ENCODE measurements at regions not wholly inside any gene's neighbourhood (a gene's known extent, or its start where the extent isn't known, plus 50 kb on each side); places are given as distances from the start of the nearest gene placed in this dataset.

DNA sequence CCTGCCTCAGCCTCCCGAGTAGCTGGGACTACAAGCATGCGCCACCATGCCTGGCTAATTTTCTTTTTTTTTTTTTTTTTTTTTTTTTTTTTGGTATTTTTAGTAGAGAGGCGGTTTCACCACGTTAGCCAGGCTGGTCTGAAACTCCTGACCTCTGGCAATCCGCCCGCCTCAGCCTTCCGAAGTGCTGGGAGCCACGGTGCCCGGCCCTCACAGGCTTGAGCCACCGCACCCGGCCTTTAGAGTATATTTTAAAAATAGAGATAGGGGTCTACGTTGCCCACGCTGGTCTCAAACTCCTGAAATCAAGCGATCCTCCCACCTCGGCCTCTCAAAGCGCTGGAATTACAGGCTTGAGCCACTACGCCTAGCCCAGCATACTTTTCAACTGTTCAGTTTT, 93.4 kb upstream of the CHD2 start:
- ATAC-seq (no peak), DNase-seq (peak in 1 of 4 donors; percentile 24)
- Histone ChIP-seq H3K36me3 (replicated peaks in 1 of 2; ENCODE audit: insufficient read depth in 1 of 2, low read depth in 2 of 2) (no peaks in the 10 kb centered on the region), H3K9me3 (no peaks in the 10 kb centered on the region), H3K4me1 (peaks cover 46% of the 10 kb centered on the region), H3K27ac (no peak overlapping the region), H3K27me3 (no peaks in the 10 kb centered on the region), H3K4me3 (no peak overlapping the region)
- WGBS, 2 donors, result 79 to 84% methylated on average over 13 to 17 of the region's 17 CpGs
- TF ChIP-seq CTCF (IDR thresholded peaks at IDR 0.05) (no peak), POLR2A (IDR thresholded peaks at IDR 0.05) (no peak)
- intact Hi-C loops (cut with DNase I), result no loop called here

GRCh38 chr15:92807971-92808571, 92.1 kb upstream of the CHD2 start:
- Histone ChIP-seq H3K36me3 (replicated peaks in 1 of 2; ENCODE audit: insufficient read depth in 1 of 2, low read depth in 2 of 2) (no peaks in the 10 kb centered on the region), H3K27ac (peak overlapping the region; percentile 59 to 97 (median 94)), H3K9me3 (no peaks in the 10 kb centered on the region), H3K4me1 (peaks cover 56% of the 10 kb centered on the region), H3K27me3 (no peaks in the 10 kb centered on the region), H3K4me3 (peak overlapping the region in 1 of 2 donors; percentile 7)
- peak in 1 of 3 donors; percentile 18 for TF ChIP-seq POLR2A (IDR thresholded peaks at IDR 0.05)
- no peak for TF ChIP-seq CTCF (IDR thresholded peaks at IDR 0.05)
- ATAC-seq, result no peak
- intact Hi-C loops (cut with DNase I), result no loop called here
- peak in 2 of 4 donors; percentile 23 to 27 for DNase-seq
- 45 to 53% methylated on average over 11 to 14 of the region's 14 CpGs for WGBS, 2 donors

DNA sequence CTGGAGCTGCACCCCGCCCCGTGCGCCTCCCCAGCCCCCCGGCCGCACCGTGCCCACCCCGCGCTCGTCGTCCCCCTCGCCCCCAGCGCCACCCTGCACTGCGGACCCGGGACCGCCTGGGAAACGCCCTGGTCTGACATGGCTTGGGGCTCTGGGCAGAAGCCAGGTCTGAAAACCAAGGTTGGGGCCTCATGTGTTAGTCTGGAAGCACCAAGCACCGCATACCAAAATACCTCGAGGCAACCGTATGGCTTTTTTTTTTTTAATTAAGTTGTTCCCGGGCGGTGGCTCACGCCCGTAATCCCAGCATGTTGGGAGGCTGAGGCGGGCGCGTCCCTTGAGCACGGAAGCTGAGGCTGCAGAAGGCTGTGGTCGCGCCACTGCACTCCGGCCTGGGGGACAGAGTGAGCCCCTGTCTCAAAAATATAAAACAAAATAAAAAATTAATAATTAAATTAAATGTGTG, 91.5 kb upstream of the CHD2 start:
- DNase-seq, result peak in 3 of 4 donors; percentile 64 to 66 (median 65)
- Histone ChIP-seq H3K9me3 (no peaks in the 10 kb centered on the region), H3K36me3 (replicated peaks in 1 of 2; ENCODE audit: insufficient read depth in 1 of 2, low read depth in 2 of 2) (no peaks in the 10 kb centered on the region), H3K27ac (peak overlapping the region; percentile 59 to 97 (median 94)), H3K4me1 (peaks cover 51% of the 10 kb centered on the region), H3K4me3 (peak overlapping the region in 1 of 2 donors; percentile 7), H3K27me3 (no peaks in the 10 kb centered on the region)
- intact Hi-C loops (cut with DNase I), result no loop called here
- 1 to 4% methylated on average over 11 to 30 of the region's 30 CpGs for WGBS, 2 donors
- ATAC-seq, result peak; percentile 21
- TF ChIP-seq POLR2A (IDR thresholded peaks at IDR 0.05) (no peak), CTCF (IDR thresholded peaks at IDR 0.05) (no peak)

GRCh38 chr15:92809064-92809879, 90.9 kb upstream of the CHD2 start:
- DNase-seq, result peak; percentile 98
- Histone ChIP-seq H3K36me3 (replicated peaks in 1 of 2; ENCODE audit: insufficient read depth in 1 of 2, low read depth in 2 of 2) (no peaks in the 10 kb centered on the region), H3K9me3 (no peaks in the 10 kb centered on the region), H3K27ac (peak overlapping the region; percentile 93 to 98 (median 96)), H3K4me1 (peaks cover 44% of the 10 kb centered on the region), H3K4me3 (peak overlapping the region in 1 of 2 donors; percentile 10), H3K27me3 (no peaks in the 10 kb centered on the region)
- WGBS, 2 donors, result 0 to 1% methylated on average over 27 to 55 of the region's 80 CpGs
- intact Hi-C loops (cut with DNase I), result no loop called here
- peak; percentile 84 for ATAC-seq
- TF ChIP-seq CTCF (IDR thresholded peaks at IDR 0.05) (peak; percentile 86 to 100 (median 97)), POLR2A (IDR thresholded peaks at IDR 0.05) (peak; percentile 84 to 89 (median 87))
